ENCODE measurements at regions not wholly inside any gene's neighbourhood (a gene's known extent, or its start where the extent isn't known, plus 50 kb on each side); places are given as distances from the start of the nearest gene placed in this dataset.
"Not testable (repeated sequence)": the region's sequence is repeated elsewhere in the genome, so short reads cannot be mapped to it uniquely, and the experiment has no call there.

DNA sequence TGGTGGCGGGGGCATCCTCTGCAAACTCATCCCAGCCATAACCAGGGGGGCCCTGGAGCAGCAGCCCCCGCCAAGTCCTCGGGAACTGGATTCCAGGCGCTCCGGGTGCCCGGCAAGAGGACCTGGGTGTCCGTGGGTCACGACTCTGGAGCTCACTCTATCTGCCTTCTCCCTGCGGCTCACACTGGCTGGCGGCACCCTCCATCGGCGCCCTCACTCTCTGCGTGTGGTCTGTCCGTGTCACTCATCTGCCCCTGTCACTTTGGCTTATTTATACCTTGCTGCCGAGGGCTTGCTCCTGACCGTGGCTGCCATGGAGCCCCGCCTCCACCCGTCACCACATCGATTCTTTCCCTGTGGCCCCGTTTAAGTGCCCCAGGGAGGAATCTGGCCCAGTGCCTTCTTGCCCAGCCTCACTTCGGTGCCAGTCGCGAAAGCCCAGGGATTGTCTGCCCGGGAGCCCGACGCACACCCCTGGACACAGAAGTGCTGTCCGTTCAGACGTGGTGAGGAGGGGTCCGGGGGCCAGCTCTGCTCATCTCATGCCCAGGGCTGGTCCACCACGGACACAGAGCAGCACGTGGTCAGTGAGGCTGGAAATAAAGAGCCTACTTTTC, 115.7 kb upstream of the ZNF469 start:
- TF ChIP-seq CTCF (IDR thresholded peaks at IDR 0.05); EZH2 (IDR thresholded peaks at IDR 0.05; ENCODE audit: borderline replicate concordance, insufficient read depth, low read depth, low read length, poor library complexity, severe bottlenecking): not testable (repeated sequence)
